Hepatocyte (in vitro differentiated cells): ENCODE measurements at regions not wholly inside any gene's neighbourhood (a gene's known extent, or its start where the extent isn't known, plus 50 kb on each side); places are given as distances from the start of the nearest gene placed in this dataset.

Source experiments
- CTCF ChIP-seq: fragments of 200-600 bp; sonication (generic); IDR thresholded peaks from 2 replicates; pipeline ENCODE4 v1.5.1; 2016; ENCODE audit warnings: antibody characterized with exemption, mild to moderate bottlenecking; ENCODE audit not compliant: poor library complexity
- EZH2 ChIP-seq: fragments of 200-600 bp; sonication (generic); IDR thresholded peaks from 2 replicates; pipeline ENCODE4 v1.6.1; 2016; ENCODE audit warnings: antibody characterized with exemption, mild to moderate bottlenecking, borderline replicate concordance
- EZH2phosphoT487 ChIP-seq: fragments of 200-600 bp; sonication (generic); IDR thresholded peaks from one replicate; pipeline ENCODE4 v1.6.1; 2018; ENCODE audit warnings: antibody characterized with exemption, mild to moderate bottlenecking, low read depth, moderate library complexity; ENCODE audit not compliant: unreplicated experiment, severe bottlenecking

- TF ChIP-seq CTCF (no peak), EZH2 (no peak), EZH2phosphoT487 (no peak)
Observed at GRCh38 chr3:21235491-21235890, 515.5 kb downstream of the ZNF385D start.
